ENCODE measurements at regions not wholly inside any gene's neighbourhood (a gene's known extent, or its start where the extent isn't known, plus 50 kb on each side); places are given as distances from the start of the nearest gene placed in this dataset.

DNA sequence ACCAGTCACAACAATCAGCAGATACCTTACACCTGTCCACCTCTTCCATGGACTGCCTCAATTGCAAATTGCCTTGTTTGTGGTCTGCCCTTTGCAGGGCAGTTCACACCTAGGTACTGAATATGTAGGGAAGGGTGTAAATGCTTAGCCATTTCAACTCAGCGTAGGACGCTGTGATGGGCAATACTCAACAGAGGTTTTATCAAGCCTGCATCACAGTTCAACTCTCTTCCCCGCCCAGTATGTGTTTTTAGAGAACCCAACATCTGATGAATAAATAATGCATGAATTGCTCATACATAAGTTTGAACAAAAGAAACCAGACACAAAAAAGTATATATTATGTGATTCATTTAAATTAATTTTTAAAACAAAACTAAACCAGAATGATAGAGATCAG is 124.4 kb downstream of the P2RY1 start:
- DNase-seq = no peak

- DNase-seq = no peak
Observed at GRCh38 chr3:152960684-152961083, 125.8 kb downstream of the P2RY1 start.

GRCh38 chr3:152961323-152961722 is 126.4 kb downstream of the P2RY1 start:
- no peak for DNase-seq

GRCh38 chr3:152964911-152965609 is 130.1 kb downstream of the P2RY1 start:
- no peak for DNase-seq

- DNase-seq = no peak
Observed at GRCh38 chr3:152968388-152969024, 133.6 kb downstream of the P2RY1 start.

- DNase-seq = no peak
Observed at GRCh38 chr3:152969557-152970300, 134.8 kb downstream of the P2RY1 start.

- no peak for DNase-seq
Observed at GRCh38 chr3:152970851-152971250, 135.9 kb downstream of the P2RY1 start.

- no peak for DNase-seq
Observed at GRCh38 chr3:152971880-152972279, 136.9 kb downstream of the P2RY1 start.

DNA sequence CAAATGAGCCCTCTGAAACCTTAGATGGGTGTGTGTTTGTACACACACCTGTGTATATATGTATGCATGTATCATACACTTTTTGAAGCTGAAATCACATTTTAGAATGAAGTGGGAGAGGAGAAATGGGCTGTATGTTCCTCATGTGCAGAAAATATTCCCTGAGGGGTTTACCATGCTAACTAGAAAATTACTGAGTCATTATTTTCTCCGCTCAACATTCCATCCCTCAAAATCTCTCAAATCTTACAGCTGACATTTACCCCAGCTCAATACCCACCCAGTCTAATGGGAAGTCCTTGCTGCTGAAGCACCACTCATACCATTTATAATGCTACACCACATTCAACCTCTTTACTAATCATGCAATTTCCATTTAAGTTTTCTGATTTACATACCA is 138.6 kb downstream of the P2RY1 start:
- DNase-seq = no peak

- DNase-seq = no peak
Observed at GRCh38 chr3:152976239-152976638, 141.3 kb downstream of the P2RY1 start.

DNA sequence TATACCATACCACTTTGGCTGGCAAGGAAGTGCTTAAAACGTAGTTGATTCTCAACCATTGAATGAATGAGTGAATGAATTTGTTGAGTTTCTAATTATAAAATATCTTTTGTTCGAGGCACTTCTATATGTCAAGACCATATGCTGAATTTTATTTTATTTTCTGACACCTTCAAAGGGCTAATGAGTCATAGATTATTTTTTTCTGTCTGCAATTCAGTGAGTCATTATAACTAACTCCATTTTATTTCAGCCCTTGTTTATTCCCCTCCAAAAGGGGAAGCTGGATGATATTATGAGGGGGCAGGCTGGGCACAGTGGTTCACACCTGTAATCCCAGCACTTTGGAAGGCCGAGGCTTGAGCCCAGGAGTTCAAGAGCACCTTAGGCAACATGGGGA is 142.4 kb downstream of the P2RY1 start:
- DNase-seq = no peak

DNA sequence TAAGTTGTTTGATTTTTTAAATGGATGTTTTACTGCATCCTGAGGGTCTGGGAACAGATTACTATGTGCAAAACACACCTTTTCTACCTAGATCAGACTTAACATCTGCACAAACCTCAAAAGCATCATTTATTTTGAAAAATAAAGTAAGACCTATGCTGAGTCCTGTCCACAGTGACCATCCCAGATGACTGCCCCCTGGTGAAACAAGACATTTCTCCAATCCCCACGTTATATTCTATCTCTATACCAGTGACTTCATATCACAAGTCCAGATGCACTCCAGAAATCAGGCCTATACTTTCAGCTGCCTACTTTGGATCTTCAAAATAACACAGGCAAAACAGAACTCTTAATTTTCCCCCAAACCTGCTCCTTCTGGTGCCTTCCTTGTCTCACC is 143.2 kb downstream of the P2RY1 start:
- no peak for DNase-seq

DNA sequence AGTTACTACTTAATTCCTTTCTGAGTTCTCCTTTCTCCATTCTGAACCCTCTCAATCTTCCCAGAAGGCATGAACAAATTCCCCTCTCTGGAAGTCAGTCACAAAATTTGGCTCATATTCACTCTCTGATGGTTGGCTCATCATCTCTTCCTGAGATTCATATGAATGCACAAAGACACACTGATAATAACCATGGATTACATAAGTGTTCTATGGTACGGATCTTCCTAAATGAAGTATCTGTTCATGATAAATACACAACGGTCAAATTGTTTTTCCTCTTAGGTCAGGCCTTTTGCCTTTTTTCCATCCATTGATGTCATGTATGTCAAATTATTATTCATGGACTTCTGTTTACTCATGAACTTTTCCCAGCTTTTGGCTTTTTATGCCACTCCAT is 162.6 kb downstream of the P2RY1 start:
- no peak for DNase-seq

DNA sequence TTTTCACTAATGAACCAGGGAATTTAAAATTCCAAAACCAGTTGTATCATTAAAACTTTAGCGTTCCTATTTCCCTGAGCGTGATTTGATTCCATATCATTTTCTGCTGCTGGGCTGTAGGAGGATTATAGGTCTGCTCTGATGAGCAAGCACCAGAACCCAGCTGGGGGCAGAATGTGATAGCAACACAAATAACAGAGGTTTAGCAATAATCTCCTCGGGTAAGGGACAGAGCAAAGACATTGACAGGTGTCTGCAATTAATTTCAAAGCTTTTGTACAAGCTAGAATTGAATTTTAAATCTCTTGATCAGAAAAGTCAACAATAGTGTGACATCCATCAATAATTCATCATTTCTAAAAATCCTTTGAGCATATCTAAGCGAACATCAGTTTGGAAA is 163.4 kb upstream of the RAP2B start:
- no peak for DNase-seq

GRCh38 chr3:153000325-153000724 is 161.7 kb upstream of the RAP2B start:
- DNase-seq = no peak

- no peak for DNase-seq
Observed at GRCh38 chr3:153001210-153002078, 160.6 kb upstream of the RAP2B start.

DNA sequence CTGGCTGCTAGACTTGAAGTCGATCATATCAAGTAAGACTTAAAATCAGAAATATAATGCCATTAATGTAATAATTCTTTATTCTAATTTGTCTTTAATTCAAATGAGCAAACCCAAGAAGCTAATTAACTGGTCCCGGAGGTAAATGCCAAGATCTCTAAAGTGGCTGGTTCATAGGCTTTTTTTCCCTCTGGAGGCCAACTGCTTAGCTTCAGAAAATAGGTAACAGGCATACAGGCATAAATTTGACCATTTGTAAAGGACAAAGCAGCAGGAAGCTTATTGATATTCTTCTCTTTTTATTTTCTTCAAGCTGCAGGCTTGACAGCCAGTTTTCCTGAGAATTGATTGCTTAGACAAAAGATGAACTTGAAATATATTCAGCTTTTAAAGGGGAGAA is 158.6 kb upstream of the RAP2B start:
- DNase-seq = no peak

DNA sequence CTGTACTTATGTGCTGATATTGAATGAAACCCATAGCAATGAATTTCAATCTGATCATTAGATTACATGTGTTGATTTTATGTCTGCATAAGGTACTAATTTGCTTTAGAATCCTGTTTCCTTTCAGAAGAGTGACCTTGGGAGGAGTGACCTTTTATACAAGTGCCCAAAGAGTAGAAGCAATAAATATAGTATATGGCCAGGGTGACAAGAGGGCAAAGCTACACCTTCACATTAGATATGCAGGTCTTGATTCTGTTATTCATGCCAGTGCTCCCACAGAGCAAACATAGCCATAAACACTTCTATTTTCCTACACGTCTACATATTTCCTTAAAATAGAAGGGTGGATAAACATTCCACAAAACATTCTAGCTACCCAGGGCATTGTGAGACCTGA is 158.2 kb upstream of the RAP2B start:
- no peak for DNase-seq

DNA sequence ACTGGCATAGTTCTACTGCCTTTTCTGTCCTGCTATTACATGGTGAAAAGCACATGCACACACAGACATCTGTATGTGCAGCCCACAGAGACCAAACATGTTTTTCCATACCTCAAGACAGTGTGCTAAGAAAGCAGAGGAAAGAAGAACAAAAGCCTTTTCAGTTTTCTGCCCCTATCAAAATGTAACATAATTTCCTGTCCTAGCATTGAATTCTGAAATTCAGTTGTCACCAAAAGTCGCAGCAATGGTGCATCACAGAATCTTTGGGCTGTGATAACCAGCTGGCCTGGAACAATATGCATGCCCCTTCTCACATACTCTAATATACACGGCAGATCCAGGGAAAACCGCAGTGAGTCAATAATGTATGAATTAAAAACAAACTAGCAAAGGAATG is 153.8 kb upstream of the RAP2B start:
- DNase-seq = no peak

- no peak for DNase-seq
Observed at GRCh38 chr3:153023896-153024295, 138.1 kb upstream of the RAP2B start.

DNA sequence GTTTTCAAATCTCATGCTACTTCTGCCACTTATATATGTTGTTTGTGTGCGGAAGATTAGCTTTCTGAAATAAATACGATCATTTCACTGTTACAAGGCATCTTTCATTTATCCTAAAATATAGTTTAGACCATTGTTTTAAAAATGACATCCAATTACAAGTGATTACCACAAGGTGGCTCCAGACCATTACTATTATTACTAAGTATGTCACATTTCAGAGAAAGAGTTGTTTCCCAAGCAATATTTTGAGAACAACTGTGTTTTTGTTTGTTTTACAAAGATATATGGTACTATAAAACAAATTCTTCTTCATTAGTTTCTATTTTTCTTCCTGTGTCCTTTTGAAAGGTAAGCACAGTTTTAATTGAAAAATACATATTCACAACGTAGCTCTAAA is 136.0 kb upstream of the RAP2B start:
- DNase-seq = peak; percentile 29

DNA sequence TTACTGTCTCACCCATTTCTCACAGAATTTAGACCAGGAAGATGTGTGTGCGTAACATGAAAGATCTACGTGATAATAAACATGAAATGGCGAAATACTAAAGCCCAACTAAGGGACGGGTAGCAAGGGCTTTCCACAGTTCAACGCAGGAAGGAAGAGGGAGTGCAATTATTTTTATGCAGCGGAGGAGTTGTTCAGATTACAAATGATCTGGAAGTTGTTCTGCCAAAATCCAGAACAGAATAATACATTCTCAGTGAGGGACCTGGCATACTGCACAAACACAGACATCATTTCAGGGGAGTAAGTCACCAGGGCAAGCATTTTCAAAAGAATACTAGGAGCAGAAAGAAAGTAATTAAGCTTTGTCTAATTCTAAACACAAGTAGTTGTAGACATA is 133.6 kb upstream of the RAP2B start:
- DNase-seq = no peak

GRCh38 chr3:153029350-153029749 is 132.7 kb upstream of the RAP2B start:
- no peak for DNase-seq

All from activated CD4-positive, alpha-beta T cell treated with anti-CD3 and anti-CD28 coated beads, Interleukin-2, amount 50 U/mL, for 16 hours (primary cell).